ENCODE measurements at regions not wholly inside any gene's neighbourhood (a gene's known extent, or its start where the extent isn't known, plus 50 kb on each side); places are given as distances from the start of the nearest gene placed in this dataset.

GRCh38 chr9:88819476-88819875, 171.8 kb upstream of the S1PR3 start (continued):
- no peak for TF ChIP-seq YY1 (IDR thresholded peaks at IDR 0.05)
- TF ChIP-seq NR2F2 (IDR thresholded peaks at IDR 0.05) = no peak
- TF ChIP-seq SP1 (IDR thresholded peaks at IDR 0.05) = no peak

GRCh38 chr9:88820055-88820454, 171.2 kb upstream of the S1PR3 start:
- Histone ChIP-seq H3K4me1 (ENCODE audit: control insufficient read depth in 4 of 4, insufficient read depth in 4 of 4, low read length in 3 of 4) (peaks cover 0 to 1% (median 0%) of the 10 kb centered on the region in 4 donors), H3K36me3 (ENCODE audit: control insufficient read depth in 4 of 4, insufficient read depth in 3 of 4, low read depth in 1 of 4, low read length in 3 of 4) (no peaks in the 10 kb centered on the region), H3K9me3 (ENCODE audit: control insufficient read depth in 4 of 4, low read length in 3 of 4) (peaks cover 0 to 5% (median 0%) of the 10 kb centered on the region in 4 donors), H3K9ac (ENCODE audit: low read depth in 1 of 2, low read length in 2 of 2) (no peak overlapping the region), H3K27me3 (ENCODE audit: control insufficient read depth in 4 of 4, insufficient read depth in 4 of 4, low read length in 3 of 4) (peaks cover 0 to 5% (median 0%) of the 10 kb centered on the region in 4 donors), H3K4me3 (ENCODE audit: low read depth in 1 of 3, low read length in 3 of 3) (no peak overlapping the region), H3K27ac (ENCODE audit: low read depth in 1 of 2, low read length in 2 of 2) (no peak overlapping the region)
- DNase-seq (ENCODE audit: low spot score) = no peak
- TF ChIP-seq NR2F2 (IDR thresholded peaks at IDR 0.05) = no peak
- TF ChIP-seq SP1 (IDR thresholded peaks at IDR 0.05) = no peak
- no peak for TF ChIP-seq CTCF (IDR thresholded peaks at IDR 0.05; ENCODE audit: low read depth, low read length, missing input control)
- no peak for TF ChIP-seq MAX (IDR thresholded peaks at IDR 0.05)
- TF ChIP-seq FOXA1 (IDR thresholded peaks at IDR 0.05) = no peak
- TF ChIP-seq GABPA (IDR thresholded peaks at IDR 0.05 in 1 of 2, conservative IDR thresholded peaks at IDR 0.05 in 1 of 2) = no peak
- TF ChIP-seq ZBTB33 (IDR thresholded peaks at IDR 0.05) = no peak
- TF ChIP-seq TAF1 (conservative IDR thresholded peaks at IDR 0.05) = no peak
- no peak for TF ChIP-seq JUND (IDR thresholded peaks at IDR 0.05)
- TF ChIP-seq ATF3 (IDR thresholded peaks at IDR 0.05) = no peak
- TF ChIP-seq HNF4A (conservative IDR thresholded peaks at IDR 0.05) = no peak
- no peak for TF ChIP-seq RXRA (IDR thresholded peaks at IDR 0.05)
- TF ChIP-seq RAD21 (IDR thresholded peaks at IDR 0.05) = no peak
- TF ChIP-seq FOXA2 (IDR thresholded peaks at IDR 0.05) = no peak
- TF ChIP-seq HNF4G (IDR thresholded peaks at IDR 0.05) = no peak
- no peak for TF ChIP-seq REST (IDR thresholded peaks at IDR 0.05)
- TF ChIP-seq EGR1 (IDR thresholded peaks at IDR 0.05; ENCODE audit: low read depth in 2 of 2) = no peak
- TF ChIP-seq YY1 (IDR thresholded peaks at IDR 0.05) = no peak
- whole genome bisulfite sequencing = 73% methylated on average over 2 of the region's 2 CpGs

All from liver (tissue), 8 donors.